ENCODE measurements at regions not wholly inside any gene's neighbourhood (a gene's known extent, or its start where the extent isn't known, plus 50 kb on each side); places are given as distances from the start of the nearest gene placed in this dataset.

- no peak for TF ChIP-seq POLR2A (IDR thresholded peaks at IDR 0.05)
- TF ChIP-seq CTCF (IDR thresholded peaks at IDR 0.05) = no peak
- no peak for TF ChIP-seq POLR2AphosphoS5 (IDR thresholded peaks at IDR 0.05)
These were observed 400.3 kb upstream of the SMIM21 start for GRCh38 chr18:75827751-75828287.

All from suprapubic skin (tissue), 4 donors.